ENCODE measurements at regions not wholly inside any gene's neighbourhood (a gene's known extent, or its start where the extent isn't known, plus 50 kb on each side); places are given as distances from the start of the nearest gene placed in this dataset.

- no peak for TF ChIP-seq REST (IDR thresholded peaks at IDR 0.05; ENCODE audit: low read depth, low read length)
- TF ChIP-seq FOXM1 (IDR thresholded peaks at IDR 0.05; ENCODE audit: low read depth, low read length) = no peak
- TF ChIP-seq SKIL (IDR thresholded peaks at IDR 0.05; ENCODE audit: low read depth, poor library complexity, severe bottlenecking) = no peak
- no peak for TF ChIP-seq BCL11A (IDR thresholded peaks at IDR 0.05; ENCODE audit: low read depth, low read length)
Observed at GRCh38 chr14:89658977-89659670, 242.1 kb upstream of the FOXN3 start (continued).

- RAD21 ChIA-PET (ENCODE audit: unreplicated experiment) = no interaction called here
- no peaks in the 10 kb centered on the region for H3K79me2 ChIP-seq (ENCODE audit: control insufficient read depth, insufficient read depth, low read length)
- no peak overlapping the region for H3K27ac ChIP-seq (ENCODE audit: control insufficient read depth, insufficient read depth)
- H3K36me3 ChIP-seq (ENCODE audit: control insufficient read depth in 2 of 2, insufficient read depth in 2 of 2, low read length in 1 of 2) = no peaks in the 10 kb centered on the region
- no peaks in the 10 kb centered on the region for H4K20me1 ChIP-seq (ENCODE audit: control insufficient read depth, insufficient read depth)
- H3K4me2 ChIP-seq (ENCODE audit: control insufficient read depth, insufficient read depth) = no peak overlapping the region
- FAIRE-seq (no peak), ATAC-seq (no peak), DNase-seq (ENCODE audit: low read depth, low spot score) (no peak)
- no peaks in the 10 kb centered on the region for H3K27me3 ChIP-seq (replicated peaks in 1 of 2; ENCODE audit: control insufficient read depth in 2 of 2, insufficient read depth in 2 of 2, low read length in 1 of 2)
- WGBS (ENCODE audit: insufficient coverage, insufficient replicate concordance, low lambda C conversion rate, missing lambda C conversion rate) = 100% methylated on average over 1 of the region's 1 CpG
- CTCF ChIA-PET = interaction anchor here (0.9 to 1.1 kb wide), 2 partner anchors 29 to 53 kb away, joined by 3 read pairs; no protein-coding TSS in a partner anchor
- H2AFZ ChIP-seq (ENCODE audit: control insufficient read depth, low read depth, low read length) = no peak overlapping the region
- H3K4me1 ChIP-seq (ENCODE audit: control insufficient read depth, insufficient read depth, low read length) = no peaks in the 10 kb centered on the region
- intact Hi-C loops (cut with micrococcal nuclease; ENCODE audit: unreplicated experiment) (no loop called here), in situ Hi-C loops (cut with MboI) (no loop called here)
- peaks cover 2% of the 10 kb centered on the region; the same call in 2 of the 3 replicates for H3K9me3 ChIP-seq (replicated peaks; ENCODE audit: control insufficient read depth, insufficient read depth, low read length)
- POLR2A ChIA-PET = no interaction called here
- BruUV-seq (replicated peaks) = no TSS peak
- SMC1A ChIA-PET (ENCODE audit: uncharacterized antibody, unreplicated experiment) = interaction anchor here (0.9 kb wide), 1 partner anchor 22 kb away, joined by 7 read pairs; no protein-coding TSS in a partner anchor
- no peak overlapping the region for H3K9ac ChIP-seq (ENCODE audit: control insufficient read depth, insufficient read depth, low read length)
- no peak overlapping the region for H3K4me3 ChIP-seq
- no peak for TF ChIP-seq CREM (IDR thresholded peaks at IDR 0.05; ENCODE audit: low read depth)
- no peak for TF ChIP-seq ESRRA (IDR thresholded peaks at IDR 0.05; ENCODE audit: low read length)
- no peak for TF ChIP-seq IKZF2 (IDR thresholded peaks at IDR 0.05)
- TF ChIP-seq BRCA1 (IDR thresholded peaks at IDR 0.05; ENCODE audit: low read depth, low read length) = no peak
- no peak for TF ChIP-seq SIX5 (IDR thresholded peaks at IDR 0.05; ENCODE audit: low read depth, low read length, severe bottlenecking)
- no peak for TF ChIP-seq NBN (IDR thresholded peaks at IDR 0.05)
- TF ChIP-seq, protein P1, sequence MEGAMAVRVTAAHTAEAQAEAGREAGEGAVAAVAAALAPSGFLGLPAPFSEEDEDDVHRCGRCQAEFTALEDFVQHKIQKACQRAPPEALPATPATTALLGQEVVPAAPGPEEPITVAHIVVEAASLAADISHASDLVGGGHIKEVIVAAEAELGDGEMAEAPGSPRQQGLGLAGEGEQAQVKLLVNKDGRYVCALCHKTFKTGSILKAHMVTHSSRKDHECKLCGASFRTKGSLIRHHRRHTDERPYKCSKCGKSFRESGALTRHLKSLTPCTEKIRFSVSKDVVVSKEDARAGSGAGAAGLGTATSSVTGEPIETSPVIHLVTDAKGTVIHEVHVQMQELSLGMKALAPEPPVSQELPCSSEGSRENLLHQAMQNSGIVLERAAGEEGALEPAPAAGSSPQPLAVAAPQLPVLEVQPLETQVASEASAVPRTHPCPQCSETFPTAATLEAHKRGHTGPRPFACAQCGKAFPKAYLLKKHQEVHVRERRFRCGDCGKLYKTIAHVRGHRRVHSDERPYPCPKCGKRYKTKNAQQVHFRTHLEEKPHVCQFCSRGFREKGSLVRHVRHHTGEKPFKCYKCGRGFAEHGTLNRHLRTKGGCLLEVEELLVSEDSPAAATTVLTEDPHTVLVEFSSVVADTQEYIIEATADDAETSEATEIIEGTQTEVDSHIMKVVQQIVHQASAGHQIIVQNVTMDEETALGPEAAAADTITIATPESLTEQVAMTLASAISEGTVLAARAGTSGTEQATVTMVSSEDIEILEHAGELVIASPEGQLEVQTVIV (IDR thresholded peaks at IDR 0.05; ENCODE audit: borderline replicate concordance, partially characterized antibody) = no peak
- no peak for TF ChIP-seq ZZZ3 (IDR thresholded peaks at IDR 0.05; ENCODE audit: control insufficient read depth, insufficient read length, low read depth)
- no peak for TF ChIP-seq EED (IDR thresholded peaks at IDR 0.05; ENCODE audit: low read depth)
- TF ChIP-seq CHD1 (IDR thresholded peaks at IDR 0.05; ENCODE audit: low read depth, low read length) = no peak
- no peak for TF ChIP-seq JUNB (IDR thresholded peaks at IDR 0.05)
Observed at GRCh38 chr14:89657014-89657413, 240.0 kb upstream of the FOXN3 start.

Data from GM12878 (cell line).